Lower leg skin (tissue), 4 donors: ENCODE measurements at regions not wholly inside any gene's neighbourhood (a gene's known extent, or its start where the extent isn't known, plus 50 kb on each side); places are given as distances from the start of the nearest gene placed in this dataset.

Experiments
- DNase-seq, 2 donors: peaks; one replicate each; pipeline ENCODE4 v3.0.0-alpha.2; 2019; ENCODE audit warnings: low spot score in 2 of 2
- H3K4me3 ChIP-seq: fragments of 200-600 bp; sonication (generic); 2 replicates; pipeline ENCODE4 v1.5.1; 2017; ENCODE audit warnings: mild to moderate bottlenecking, low read depth; ENCODE audit not compliant: poor library complexity, severe bottlenecking
- CTCF ChIP-seq, 3 donors: fragments of 450-650 bp; IDR thresholded peaks; one replicate each; pipeline ENCODE4 v1.5.1; 2016; ENCODE audit warnings: antibody characterized with exemption in 3 of 3, mild to moderate bottlenecking in 3 of 3, moderate library complexity in 2 of 3
- POLR2A ChIP-seq, 2 donors: fragments of 450-650 bp; IDR thresholded peaks; one replicate each; pipeline ENCODE4 v1.6.1; 2016 to 2017; ENCODE audit warnings: antibody characterized with exemption in 2 of 2, mild to moderate bottlenecking in 1 of 2, moderate library complexity in 1 of 2
- WGBS, 2 donors: methylation state at CpG; one replicate each; pipeline ENCODE4 v1.1.5; 2018; 5-methylcytosine and 5-hydroxymethylcytosine counted together
- intact Hi-C: fragments of 100-400 bp; cut with DNase I; formaldehyde crosslinking; loops from one replicate; pipeline ENCODE4 v1.15.0; 2023; ENCODE audit warnings: low total_unique reads

DNA sequence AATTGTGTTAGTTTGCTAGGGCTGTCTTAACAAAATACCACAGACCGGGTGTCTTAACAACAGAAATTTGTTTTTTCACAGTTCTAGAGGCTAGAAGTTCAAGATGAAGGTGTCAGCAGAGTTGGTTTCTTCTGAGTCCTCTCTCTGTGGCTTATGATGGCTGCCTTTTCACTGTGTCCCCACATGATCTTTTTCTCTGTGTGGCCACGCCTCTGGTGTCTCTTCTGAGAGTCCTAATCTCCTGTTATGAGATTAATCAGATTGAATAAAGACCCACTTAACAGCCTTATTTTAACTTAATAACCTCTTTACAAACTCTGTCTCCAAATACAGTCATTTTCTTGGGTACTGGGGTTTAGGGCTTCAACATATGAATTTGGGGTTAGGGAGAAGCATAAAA is 561.1 kb downstream of the NR2F1-AS1 start:
- TF ChIP-seq CTCF (IDR thresholded peaks at IDR 0.05) (no peak), POLR2A (IDR thresholded peaks at IDR 0.05) (no peak)
- H3K4me3 ChIP-seq = no peak overlapping the region
- intact Hi-C loops = no loop called here
- no peak for DNase-seq
- 86 to 88% methylated on average over 2 of the region's 2 CpGs for WGBS, 2 donors

DNA sequence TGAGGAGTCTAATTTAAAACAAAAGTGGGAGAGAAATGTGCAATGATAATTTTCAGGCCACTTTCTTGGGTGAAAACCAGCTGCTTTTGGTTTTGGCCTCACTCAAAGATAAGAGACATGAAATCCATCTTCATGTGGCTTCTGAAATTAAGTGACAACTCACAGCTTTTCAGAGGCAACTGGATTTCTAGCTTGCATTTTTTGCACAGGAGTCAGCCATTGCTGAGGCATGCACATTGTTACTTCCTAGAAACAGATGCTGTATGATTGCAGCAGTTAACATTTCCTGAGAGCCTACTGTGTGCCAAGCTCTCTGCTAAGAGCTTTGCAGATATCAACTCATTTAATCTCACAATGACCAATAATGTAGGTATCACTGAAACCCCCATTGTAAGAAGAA is 562.6 kb downstream of the NR2F1-AS1 start:
- intact Hi-C loops = no loop called here
- DNase-seq = no peak
- TF ChIP-seq CTCF (IDR thresholded peaks at IDR 0.05) = no peak
- TF ChIP-seq POLR2A (IDR thresholded peaks at IDR 0.05) = no peak
- H3K4me3 ChIP-seq = no peak overlapping the region

DNA sequence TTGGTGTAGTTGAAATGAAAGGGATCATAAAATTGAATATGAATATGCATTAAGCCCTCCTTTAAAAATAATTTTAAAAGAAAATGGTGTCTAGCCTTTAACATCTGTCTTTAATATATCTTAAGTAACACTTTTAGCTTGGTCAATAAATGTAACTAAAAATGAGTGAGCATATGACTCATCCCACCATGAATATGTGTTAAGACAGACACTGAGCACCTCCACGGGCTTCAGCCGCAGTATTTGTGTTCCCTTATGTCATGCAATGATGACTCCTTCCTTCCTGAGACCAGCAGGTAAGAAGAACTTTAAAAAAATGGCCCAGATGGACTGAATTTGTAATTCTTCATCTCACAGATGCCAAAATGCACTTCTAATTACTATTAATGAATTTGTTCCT is 563.2 kb downstream of the NR2F1-AS1 start:
- no peak for DNase-seq
- no peak overlapping the region for H3K4me3 ChIP-seq
- no peak for TF ChIP-seq POLR2A (IDR thresholded peaks at IDR 0.05)
- TF ChIP-seq CTCF (IDR thresholded peaks at IDR 0.05) = no peak
- intact Hi-C loops = no loop called here
- WGBS, 2 donors = 71 to 76% methylated on average over 2 of the region's 2 CpGs

DNA sequence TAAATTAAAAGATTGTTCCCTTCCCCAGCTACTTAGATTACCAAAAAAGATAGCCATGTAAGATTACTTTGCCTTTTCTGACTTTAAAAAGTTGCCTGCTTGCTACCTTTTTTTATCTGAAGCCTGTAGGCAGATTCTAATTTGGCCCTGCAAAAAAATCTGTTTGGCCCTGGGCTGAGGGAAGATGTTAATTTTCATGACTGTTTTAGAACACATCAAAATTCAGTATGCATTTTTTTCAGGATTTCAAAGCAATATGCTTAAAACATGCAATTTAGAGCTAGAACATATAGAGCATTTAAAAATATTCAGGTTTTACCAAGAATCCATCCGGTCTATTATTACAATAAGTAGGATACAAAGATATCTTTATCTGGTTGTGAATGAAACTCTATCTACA is 563.6 kb downstream of the NR2F1-AS1 start:
- intact Hi-C loops = no loop called here
- DNase-seq = no peak
- 72 to 77% methylated on average over 1 of the region's 1 CpG for WGBS, 2 donors
- TF ChIP-seq CTCF (IDR thresholded peaks at IDR 0.05) (no peak), POLR2A (IDR thresholded peaks at IDR 0.05) (no peak)
- H3K4me3 ChIP-seq = no peak overlapping the region

DNA sequence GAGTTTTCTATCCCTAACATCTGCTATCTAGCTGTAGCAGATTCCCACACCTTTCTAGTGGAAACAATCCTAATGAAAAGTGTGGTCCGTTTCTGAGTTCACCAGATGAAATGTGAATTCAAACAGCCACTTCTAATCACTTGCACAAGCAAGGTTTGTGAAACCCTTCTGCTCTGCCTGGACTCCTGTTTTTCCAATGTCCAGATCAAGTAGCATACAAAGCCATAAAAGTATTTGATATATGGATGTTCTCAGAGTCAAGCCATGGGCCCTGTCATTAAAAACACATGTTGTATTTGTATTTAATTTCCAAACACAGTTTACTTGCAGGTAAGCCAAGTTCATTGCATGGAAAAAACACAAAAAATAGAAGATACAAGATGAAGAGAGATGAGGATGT is 570.4 kb downstream of the NR2F1-AS1 start:
- intact Hi-C loops = no loop called here
- 64 to 75% methylated on average over 1 of the region's 1 CpG for WGBS, 2 donors
- TF ChIP-seq CTCF (IDR thresholded peaks at IDR 0.05) (no peak), POLR2A (IDR thresholded peaks at IDR 0.05) (no peak)
- no peak for DNase-seq
- H3K4me3 ChIP-seq = no peak overlapping the region

DNA sequence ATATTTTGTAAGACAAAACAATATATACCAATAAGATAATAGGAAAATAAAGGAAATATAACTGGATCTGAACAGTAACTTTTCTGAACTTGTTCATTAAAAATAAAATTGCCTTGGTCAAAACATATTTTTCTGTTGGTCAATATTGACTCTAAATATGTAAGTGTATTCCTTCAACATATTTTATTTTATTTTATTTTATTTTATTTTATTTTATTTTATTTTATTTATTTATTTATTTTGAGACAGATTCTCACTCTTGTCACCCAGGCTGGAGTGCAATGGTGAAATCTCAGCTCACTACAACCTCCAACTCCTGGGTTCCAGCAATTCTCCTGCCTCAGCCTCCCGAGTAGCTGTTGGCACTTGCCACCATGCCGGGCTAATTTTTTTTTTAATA is 571.0 kb downstream of the NR2F1-AS1 start:
- 69 to 70% methylated on average over 2 of the region's 2 CpGs for WGBS, 2 donors
- no peak for DNase-seq
- no peak overlapping the region for H3K4me3 ChIP-seq
- TF ChIP-seq CTCF (IDR thresholded peaks at IDR 0.05) = no peak
- intact Hi-C loops = no loop called here
